G401.6 (cell line): ENCODE measurements at regions not wholly inside any gene's neighbourhood (a gene's known extent, or its start where the extent isn't known, plus 50 kb on each side); places are given as distances from the start of the nearest gene placed in this dataset.

Experiments
- FAIRE-seq: peaks from 2 replicates; lab custom pipeline; 2012; peaks lifted over from hg19 to GRCh38; lab: Jason Lieb, UNC

- no peak for FAIRE-seq
Measured at GRCh38 chr5:39605145-39605544, 180.4 kb upstream of the DAB2 start.

- no peak for FAIRE-seq
Measured at GRCh38 chr5:39604491-39604890, 179.7 kb upstream of the DAB2 start.

- FAIRE-seq: no peak
Measured at GRCh38 chr5:39599721-39600431, 175.1 kb upstream of the DAB2 start.

GRCh38 chr5:39598661-39599248 is 174.0 kb upstream of the DAB2 start:
- no peak for FAIRE-seq

- no peak for FAIRE-seq
Measured at GRCh38 chr5:39588179-39588578, 163.4 kb upstream of the DAB2 start.

- FAIRE-seq: no peak
Measured at GRCh38 chr5:39587675-39588074, 162.9 kb upstream of the DAB2 start.

- FAIRE-seq: no peak
Measured at GRCh38 chr5:39586185-39586584, 161.4 kb upstream of the DAB2 start.

- no peak for FAIRE-seq
Measured at GRCh38 chr5:39584927-39585326, 160.1 kb upstream of the DAB2 start.

- FAIRE-seq: no peak
Measured at GRCh38 chr5:39580702-39581453, 156.1 kb upstream of the DAB2 start.

- FAIRE-seq: no peak
Measured at GRCh38 chr5:39579750-39580149, 155.0 kb upstream of the DAB2 start.

- FAIRE-seq: peak; percentile 96
Measured at GRCh38 chr5:39578887-39579497, 154.2 kb upstream of the DAB2 start.

- FAIRE-seq: no peak
Measured at GRCh38 chr5:39577529-39577928, 152.7 kb upstream of the DAB2 start.

- FAIRE-seq: peak; percentile 83
Measured at GRCh38 chr5:39570403-39571027, 145.7 kb upstream of the DAB2 start.

GRCh38 chr5:39569857-39570256 is 145.1 kb upstream of the DAB2 start:
- no peak for FAIRE-seq

- no peak for FAIRE-seq
Measured at GRCh38 chr5:39566891-39567290, 142.1 kb upstream of the DAB2 start.

- FAIRE-seq: no peak
Measured at GRCh38 chr5:39566029-39566428, 141.2 kb upstream of the DAB2 start.

- no peak for FAIRE-seq
Measured at GRCh38 chr5:39561421-39561820, 136.6 kb upstream of the DAB2 start.

- FAIRE-seq: no peak
Measured at GRCh38 chr5:39560726-39561125, 135.9 kb upstream of the DAB2 start.

GRCh38 chr5:39559923-39560322 is 135.1 kb upstream of the DAB2 start:
- FAIRE-seq: no peak

- no peak for FAIRE-seq
Measured at GRCh38 chr5:39558541-39558940, 133.8 kb upstream of the DAB2 start.

GRCh38 chr5:39555788-39556187 is 131.0 kb upstream of the DAB2 start:
- no peak for FAIRE-seq

GRCh38 chr5:39547553-39548154 is 122.9 kb upstream of the DAB2 start:
- FAIRE-seq: peak; percentile 3
